NOMO-1 treated with DMSO at 0.1 percent for 48 hours (cell line): ENCODE measurements at regions not wholly inside any gene's neighbourhood (a gene's known extent, or its start where the extent isn't known, plus 50 kb on each side); places are given as distances from the start of the nearest gene placed in this dataset.
"Not testable (repeated sequence)": the region's sequence is repeated elsewhere in the genome, so short reads cannot be mapped to it uniquely, and the experiment has no call there.

Experiments
- DNase-seq: peaks from one replicate; lab custom pipeline; 2025; ENCODE audit not compliant: unreplicated experiment; lab: John Stamatoyannopoulos, UW

DNA sequence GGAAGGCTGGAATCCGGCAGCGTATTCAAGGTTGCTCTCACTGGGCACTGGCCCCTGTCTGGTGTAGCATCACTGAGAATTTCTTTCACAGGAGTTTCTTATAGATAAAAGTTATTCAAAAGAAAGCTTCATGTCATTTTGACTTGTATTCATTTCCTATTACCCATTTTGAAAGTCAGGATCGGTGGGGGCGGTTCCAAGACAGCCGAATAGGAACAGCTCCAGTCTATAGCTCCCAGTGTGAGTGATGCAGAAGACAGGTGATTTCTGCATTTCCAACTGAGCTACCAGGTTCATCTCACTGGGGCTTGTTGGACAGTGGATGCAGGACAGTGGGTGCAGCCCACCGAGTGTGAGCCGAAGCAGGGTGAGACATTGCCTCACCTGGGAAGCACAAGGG is 51.5 kb upstream of the CDC42EP3 start:
- not testable (repeated sequence) for DNase-seq

DNA sequence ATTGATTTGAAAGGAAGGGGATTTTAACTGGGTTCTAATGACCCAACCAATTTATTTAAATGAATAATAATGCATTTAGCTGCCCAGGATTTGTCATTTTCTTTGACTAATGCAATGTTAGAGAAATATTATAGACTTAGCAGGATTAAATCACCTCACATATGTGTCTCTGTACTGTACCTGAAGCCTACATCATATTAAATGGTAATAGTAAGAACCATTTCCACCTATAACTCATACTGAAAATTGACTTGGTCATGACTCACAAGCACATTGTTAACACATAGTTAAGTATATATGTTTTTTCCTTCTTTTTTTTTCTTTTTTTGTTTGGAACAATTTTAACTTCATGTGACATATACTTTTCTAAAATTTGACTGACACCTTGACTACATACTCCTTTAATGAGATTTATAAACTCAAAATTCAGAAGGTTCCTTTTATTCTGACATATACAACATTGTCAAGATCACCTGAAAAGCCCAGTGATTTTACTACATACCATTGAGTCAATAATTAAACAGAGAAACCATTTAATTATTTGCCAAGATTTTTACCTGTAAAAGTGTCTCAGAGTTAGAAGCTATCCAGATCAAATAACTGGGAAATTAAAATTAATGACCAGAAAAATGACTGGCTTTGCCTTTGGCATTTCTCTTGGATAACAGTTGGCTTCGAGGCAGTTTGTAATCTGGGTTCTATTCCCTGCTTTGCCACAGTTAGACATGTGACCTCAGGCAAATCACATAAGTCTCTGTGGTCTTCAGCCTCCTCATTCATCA is 58.8 kb upstream of the CDC42EP3 start:
- no peak for DNase-seq

- not testable (repeated sequence) for DNase-seq
These were observed 61.0 kb upstream of the CDC42EP3 start for GRCh38 chr2:37732412-37732811.

DNA sequence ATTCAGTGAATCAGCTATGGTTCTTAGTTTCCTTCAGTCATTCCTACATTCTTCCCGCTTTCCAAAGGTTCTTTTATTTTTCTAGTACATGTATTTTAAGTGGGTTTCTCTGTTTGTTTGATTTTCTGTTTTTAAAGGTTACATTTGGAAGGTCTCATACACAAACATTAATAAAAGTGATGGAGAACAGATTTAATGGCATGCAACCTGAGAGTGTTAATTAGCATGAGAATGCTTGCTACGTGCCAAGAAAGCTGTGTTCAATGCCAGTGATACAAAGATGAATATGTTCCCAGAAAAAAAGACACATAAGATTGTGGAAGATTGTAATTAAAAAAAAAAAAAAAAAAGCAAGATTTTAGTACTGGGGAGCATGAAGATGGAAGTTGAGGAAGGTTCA is 61.8 kb upstream of the CDC42EP3 start:
- no peak for DNase-seq

DNA sequence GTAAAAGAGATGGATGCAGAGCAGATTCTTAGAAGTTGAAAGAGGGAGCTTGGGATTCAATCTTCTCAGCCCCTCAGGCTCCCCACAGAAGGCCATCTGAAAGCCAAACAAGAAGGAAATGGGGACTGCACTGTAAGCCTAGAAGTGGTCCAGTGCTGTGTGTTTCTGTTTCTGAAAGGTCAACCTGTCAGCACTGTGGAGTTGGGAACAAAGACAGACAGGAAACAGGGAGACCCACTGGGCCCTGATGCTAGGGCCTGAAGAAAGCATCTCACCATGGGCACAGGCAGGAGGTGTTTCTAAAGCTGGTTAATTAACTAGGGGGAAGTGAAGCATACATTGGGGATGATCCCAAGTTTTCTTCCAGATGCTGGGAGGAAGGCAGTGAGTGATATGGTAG is 62.5 kb upstream of the CDC42EP3 start:
- not testable (repeated sequence) for DNase-seq

- peak; percentile 78 for DNase-seq
These were observed 63.6 kb upstream of the CDC42EP3 start for GRCh38 chr2:37734891-37735523.

DNA sequence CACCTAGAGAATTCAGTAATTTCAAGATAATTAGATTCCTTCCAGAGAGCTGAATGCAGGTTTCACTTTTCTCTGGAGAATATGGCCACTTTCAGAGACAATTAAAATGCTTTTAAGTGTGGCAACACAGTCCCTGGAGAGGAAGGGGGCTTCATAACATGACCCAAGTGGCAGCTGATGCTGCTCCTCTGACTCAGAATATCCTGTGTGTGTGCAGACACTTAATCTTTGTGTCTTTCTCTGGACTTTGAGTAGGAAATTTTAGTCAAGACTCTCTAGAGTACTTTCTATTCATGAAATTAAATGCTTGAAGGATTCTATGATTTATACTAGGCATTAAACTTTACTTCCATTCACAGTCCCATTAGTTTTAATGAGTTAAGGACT is 64.1 kb upstream of the CDC42EP3 start:
- peak; percentile 74 for DNase-seq

GRCh38 chr2:37737507-37737906 is 66.1 kb upstream of the CDC42EP3 start:
- no peak for DNase-seq

DNA sequence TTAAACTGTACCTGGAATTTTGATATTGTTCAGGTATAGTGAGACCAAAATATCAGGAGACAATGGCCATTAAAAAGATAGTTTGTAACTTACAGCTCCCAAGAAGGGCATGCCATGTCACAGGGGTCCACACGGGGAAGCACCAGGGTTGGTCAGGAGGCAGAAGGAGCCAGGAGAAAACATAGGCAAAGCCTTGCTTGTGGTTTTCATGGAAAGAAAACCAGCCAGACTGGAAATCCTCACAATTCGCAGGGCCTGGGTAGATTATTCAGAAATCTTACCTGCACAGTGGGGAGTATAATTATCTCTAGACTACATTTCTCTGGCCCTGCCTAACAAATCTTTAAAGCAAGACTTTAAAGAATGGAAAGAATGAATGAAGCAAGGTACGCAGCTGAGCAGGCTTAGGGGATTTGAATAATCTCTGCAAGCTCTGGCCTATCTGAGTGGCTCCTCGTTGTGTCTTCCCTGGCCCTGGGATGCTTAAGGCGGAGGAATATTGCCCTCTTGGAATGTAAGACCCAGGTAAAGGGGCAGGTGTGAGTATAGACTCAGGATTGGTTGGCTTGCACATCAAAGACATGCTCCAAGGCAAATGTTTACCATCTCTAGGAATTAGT is 66.9 kb upstream of the CDC42EP3 start:
- no peak for DNase-seq

DNA sequence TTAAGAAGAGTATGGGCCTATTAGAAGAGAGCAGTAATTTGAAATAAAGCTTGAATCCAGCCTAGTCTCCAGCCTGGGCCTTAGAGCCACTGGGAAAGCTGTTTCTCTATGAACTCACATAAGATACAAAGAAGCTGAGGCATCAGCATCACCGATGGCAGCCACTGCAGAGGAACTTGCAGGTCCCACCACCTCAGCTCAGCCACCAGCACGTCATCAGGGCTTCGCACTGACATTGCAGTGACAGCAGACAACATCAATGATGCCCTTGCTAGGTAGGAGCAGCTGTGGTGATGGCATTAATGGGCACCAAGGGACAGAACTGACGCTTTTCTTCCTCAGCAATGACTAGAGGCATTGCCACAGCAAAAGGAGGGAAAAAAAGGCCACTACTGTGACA is 67.7 kb upstream of the CDC42EP3 start:
- DNase-seq: no peak

DNA sequence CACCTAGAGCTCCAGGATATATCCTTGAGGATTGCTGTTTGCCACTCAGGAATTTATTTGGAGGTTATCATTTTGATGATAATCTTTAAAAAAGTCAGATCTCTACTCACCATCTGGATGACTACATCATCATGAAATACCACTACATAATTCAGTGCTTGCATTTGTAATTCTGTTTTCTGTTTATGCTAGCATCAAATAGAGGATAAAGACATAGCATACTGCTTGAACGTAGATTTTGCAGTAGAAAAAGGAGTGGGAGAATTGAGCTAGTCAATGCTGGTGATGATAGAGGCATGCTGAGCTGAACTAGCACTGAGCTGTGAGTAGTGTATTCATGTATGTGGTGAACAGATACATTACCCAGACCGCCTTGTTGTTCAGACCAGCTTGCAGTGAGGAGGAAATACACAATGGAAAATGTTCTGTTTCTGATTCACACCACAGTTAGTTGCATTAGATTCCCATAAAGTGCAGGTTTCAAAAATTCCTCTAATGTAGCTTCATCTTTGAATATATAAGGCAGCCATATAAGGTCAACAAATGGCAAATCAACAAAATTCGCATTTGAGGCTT is 68.8 kb upstream of the CDC42EP3 start:
- no peak for DNase-seq

DNA sequence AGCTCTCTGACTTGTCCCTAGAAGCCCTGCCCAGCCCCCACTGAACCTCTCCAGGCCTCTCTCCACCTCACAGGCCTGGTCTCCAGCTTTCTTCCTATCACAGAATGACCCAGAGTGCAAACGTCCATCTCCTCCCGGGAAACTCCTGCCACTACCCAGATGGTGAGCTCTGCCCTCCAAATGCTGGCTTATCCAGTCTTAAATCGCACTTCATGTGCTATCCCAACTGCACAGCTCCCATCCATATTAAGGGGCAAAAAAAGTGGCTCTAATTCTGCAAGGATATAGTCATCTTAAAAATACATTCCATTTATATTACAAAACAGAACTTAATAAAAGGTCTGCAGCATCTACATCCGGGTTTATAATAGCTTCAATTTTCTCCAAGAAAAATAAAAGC is 70.8 kb upstream of the CDC42EP3 start:
- no peak for DNase-seq

DNA sequence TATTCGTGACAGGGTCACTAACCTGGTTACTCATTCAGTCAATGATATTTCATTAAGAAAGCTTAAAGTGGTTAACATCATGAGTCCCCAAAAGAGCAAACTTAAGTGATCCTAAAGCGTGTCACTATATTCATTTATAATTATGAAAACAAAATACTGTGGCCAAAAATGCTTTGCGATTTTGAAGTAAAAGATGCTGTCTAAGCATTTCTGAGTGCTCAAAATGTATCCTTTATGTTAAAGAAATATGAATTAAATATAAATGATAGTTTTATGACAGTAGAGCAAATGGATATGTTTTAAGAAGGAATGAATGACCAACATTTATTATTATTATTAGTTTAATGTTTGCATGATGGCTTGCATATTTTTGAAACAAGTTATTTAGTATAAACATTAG is 72.6 kb upstream of the CDC42EP3 start:
- no peak for DNase-seq

DNA sequence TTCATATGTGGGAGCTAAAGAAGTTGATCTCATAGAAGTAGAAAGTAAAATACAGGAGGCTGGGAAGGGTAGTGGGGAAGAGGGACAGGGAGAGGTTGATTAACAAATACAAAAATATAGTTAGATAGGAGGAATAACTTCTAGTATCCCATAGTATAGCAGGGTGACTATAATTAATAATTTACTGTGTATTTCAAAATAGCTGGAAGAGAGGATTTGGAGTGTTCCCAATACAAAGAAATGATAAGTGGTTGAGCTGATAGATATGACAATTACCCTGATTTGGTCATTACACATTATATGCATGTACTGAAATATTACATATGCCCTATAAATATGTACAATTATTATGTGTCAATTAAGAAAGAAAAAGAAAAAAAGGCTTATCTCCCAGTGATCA is 73.5 kb upstream of the CDC42EP3 start:
- DNase-seq: not testable (repeated sequence)

- not testable (repeated sequence) for DNase-seq
These were observed 74.6 kb upstream of the CDC42EP3 start for GRCh38 chr2:37746011-37746410.

GRCh38 chr2:37746883-37747282 is 75.4 kb upstream of the CDC42EP3 start:
- DNase-seq: no peak

DNA sequence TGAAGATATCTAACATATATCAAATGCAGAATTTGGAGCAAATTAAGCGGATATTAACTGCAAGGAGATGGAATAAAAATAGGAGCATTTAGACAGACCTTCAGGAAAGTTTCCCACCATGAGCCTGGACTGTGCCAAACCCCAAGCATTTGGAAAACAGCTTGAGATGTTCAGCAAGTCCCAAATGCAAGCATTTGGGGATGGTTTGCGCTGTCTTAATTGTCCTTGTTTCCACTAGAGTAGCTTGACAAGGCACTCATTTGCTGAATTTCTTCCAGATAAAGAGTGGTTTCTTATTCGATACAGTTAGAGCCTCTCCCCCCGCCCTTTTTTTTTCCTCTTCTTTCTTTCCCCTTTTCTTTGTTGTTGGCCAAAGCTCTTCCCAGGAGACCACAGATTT is 77.1 kb upstream of the CDC42EP3 start:
- no peak for DNase-seq

DNA sequence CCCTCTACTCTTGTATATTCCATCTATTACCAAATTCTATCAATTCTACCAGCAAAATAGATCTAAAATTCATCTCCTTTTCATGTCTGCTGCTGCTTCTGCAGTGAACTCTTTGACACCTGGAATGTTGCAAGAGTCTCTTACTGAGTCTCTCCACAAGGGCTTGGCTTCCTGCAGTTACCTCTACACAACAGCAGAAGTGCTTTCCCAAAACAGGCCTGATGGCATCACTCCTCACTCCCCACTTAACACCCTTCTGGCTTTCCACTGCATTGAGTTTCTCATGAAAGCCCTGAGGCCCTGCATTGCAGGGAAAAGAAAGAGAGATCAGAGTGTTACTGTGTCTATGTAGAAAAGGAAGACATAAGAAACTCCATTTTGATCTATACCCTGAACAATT is 78.8 kb upstream of the CDC42EP3 start:
- DNase-seq: not testable (repeated sequence)

DNA sequence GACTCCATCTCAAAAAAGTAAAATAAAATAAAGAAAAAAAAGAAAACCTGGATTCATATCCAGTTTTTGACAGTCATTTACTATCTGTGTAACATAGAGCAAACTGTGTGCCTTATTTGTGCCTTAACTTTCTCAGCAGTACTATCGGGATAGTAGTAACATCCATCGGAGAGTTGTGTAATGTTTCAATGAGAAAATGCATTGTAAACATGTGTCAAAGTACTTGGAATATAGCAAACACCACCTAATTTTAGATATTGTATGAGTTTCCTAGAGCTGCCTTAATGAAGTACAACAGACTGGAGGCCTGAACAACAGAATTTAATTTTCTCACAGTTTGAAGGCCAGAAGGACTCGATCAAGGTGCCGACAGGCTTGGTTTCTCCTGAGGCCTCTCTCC is 81.3 kb upstream of the CDC42EP3 start:
- DNase-seq: no peak

DNA sequence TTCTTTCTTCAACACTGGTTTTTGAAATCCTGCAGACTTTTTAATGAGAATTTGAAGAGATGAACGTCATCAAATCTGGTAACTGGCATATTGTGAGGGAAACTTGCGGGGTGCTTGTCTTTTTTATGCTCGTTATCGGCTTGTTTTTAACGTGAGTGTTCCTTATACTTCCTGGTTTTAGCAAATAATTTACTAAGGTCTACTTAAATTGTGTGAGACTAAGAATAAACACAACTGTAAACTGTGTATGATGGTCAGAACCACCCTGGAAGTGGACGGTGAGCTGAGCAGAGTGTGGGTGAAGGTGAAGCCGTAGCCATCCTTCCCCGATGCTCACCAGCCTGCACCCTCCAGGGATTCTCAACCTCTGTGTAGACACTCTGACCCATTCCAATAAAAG is 82.3 kb upstream of the CDC42EP3 start:
- no peak for DNase-seq

DNA sequence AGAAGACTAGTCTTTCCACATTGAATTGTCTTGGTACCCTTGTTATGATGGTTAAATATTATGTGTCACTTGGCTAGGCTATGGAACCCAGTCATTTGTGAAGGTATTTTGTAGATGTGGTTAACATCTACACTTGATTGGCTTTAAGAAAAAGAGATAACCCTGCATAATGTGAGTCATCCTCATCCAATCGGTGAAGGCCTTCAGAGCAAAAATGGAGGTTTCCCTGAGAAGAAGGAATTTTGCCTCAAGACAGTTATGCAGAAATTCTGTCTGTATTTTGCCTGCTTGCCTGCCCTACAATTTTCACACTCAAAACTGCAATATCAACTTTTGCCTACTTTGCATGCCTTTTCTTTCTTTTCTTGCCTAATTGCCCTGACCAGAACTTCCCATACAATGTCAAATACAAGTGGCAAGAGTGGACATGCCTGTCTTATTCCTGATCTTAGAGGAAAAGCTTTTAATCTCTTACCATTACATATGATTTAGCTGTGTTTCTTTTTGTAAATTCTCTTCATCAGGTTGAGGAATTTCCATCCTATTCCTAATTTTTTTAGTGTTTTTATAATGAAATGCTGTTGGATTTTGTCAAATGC is 84.6 kb upstream of the CDC42EP3 start:
- not testable (repeated sequence) for DNase-seq

- not testable (repeated sequence) for DNase-seq
These were observed 86.0 kb upstream of the CDC42EP3 start for GRCh38 chr2:37757456-37757855.
